22Rv1 (cell line): ENCODE measurements at regions not wholly inside any gene's neighbourhood (a gene's known extent, or its start where the extent isn't known, plus 50 kb on each side); places are given as distances from the start of the nearest gene placed in this dataset.

Experiments
- CTCF ChIP-seq: fragments of 450-650 bp; IDR thresholded peaks from 2 replicates; pipeline ENCODE4 v1.5.1; 2017; ENCODE audit warnings: mild to moderate bottlenecking
- ZFX ChIP-seq: fragments of 450-650 bp; IDR thresholded peaks from 2 replicates; pipeline ENCODE4 v1.6.1; 2017; ENCODE audit warnings: antibody characterized with exemption, borderline replicate concordance

GRCh38 chr5:15105799-15106393, 234.3 kb upstream of the ANKH start:
- TF ChIP-seq CTCF (peak; percentile 83), ZFX (no peak)
